B cell (primary cell): ENCODE measurements at regions not wholly inside any gene's neighbourhood (a gene's known extent, or its start where the extent isn't known, plus 50 kb on each side); places are given as distances from the start of the nearest gene placed in this dataset.

ENCODE experiments used
- ATAC-seq: fragments of 200-7000 bp; cut with Tn5 transposase; one replicate; pipeline ENCODE4 v1.10.0; 2021; ENCODE audit warnings: low read depth, mild to moderate bottlenecking, moderate number of reproducible peaks, moderate library complexity
- CTCF ChIA-PET: fragments of 350-600 bp; sonication (Branson Sonifier 250); formaldehyde crosslinking; loops from one replicate; lab custom pipeline; 2021; ENCODE audit warnings: antibody characterized with exemption, inconsistent platforms; lab: Charles Lee
- POLR2A ChIA-PET: fragments of 350-600 bp; sonication (Branson Sonifier 250); formaldehyde crosslinking; loops from one replicate; lab custom pipeline; 2021; ENCODE audit warnings: antibody characterized with exemption; lab: Charles Lee
- DNase-seq: peaks from one replicate; pipeline ENCODE4 v3.0.0; 2013
- H2AFZ ChIP-seq: 2 replicates; pipeline ENCODE4 v1.6.1; 2012; ENCODE audit warnings: mild to moderate bottlenecking, low read depth, low read length; ENCODE audit not compliant: insufficient read depth, poor library complexity, severe bottlenecking
- H3K27ac ChIP-seq, 2 donors: 1 replicate in 1 of 2; 2 replicates in 1 of 2; pipeline ENCODE4 v1.5.1; 2012 to 2013; ENCODE audit warnings: low read length in 2 of 2, mild to moderate bottlenecking in 2 of 2, moderate library complexity in 1 of 2
- H3K27me3 ChIP-seq, 4 experiments: fragments of 200-600 bp in 1 of 4; sonication (generic) in 1 of 4; replicated peaks in 1 of 4; 1 replicate in 2 of 4; 2 replicates in 2 of 4; pipeline versions ENCODE4 v1.6.1 to v1.7.0; 2013 to 2016; ENCODE audit warnings: low read length in 3 of 4, mild to moderate bottlenecking in 2 of 4, mixed read lengths in 1 of 4, moderate library complexity in 1 of 4; ENCODE audit not compliant: insufficient read depth in 4 of 4, control insufficient read depth in 3 of 4; ENCODE audit errors: control extremely low read depth in 1 of 4
- H3K36me3 ChIP-seq, 2 experiments: replicated peaks in 1 of 2; 1 replicate in 1 of 2; 2 replicates in 1 of 2; pipeline versions ENCODE4 v1.6.1 to v1.7.1; 2013; ENCODE audit warnings: low read length in 1 of 2; ENCODE audit not compliant: insufficient read depth in 2 of 2, control insufficient read depth in 1 of 2; ENCODE audit errors: control extremely low read depth in 1 of 2, extremely low read depth in 1 of 2
- H3K4me1 ChIP-seq, 2 donors: fragments of 200-600 bp in 1 of 2; sonication (generic) in 1 of 2; 1 replicate in 1 of 2; 2 replicates in 1 of 2; pipeline versions ENCODE4 v1.5.1 to v1.6.1; 2013 to 2017; ENCODE audit warnings: low read length in 2 of 2; ENCODE audit not compliant: control insufficient read depth in 2 of 2, insufficient read depth in 2 of 2
- H3K4me2 ChIP-seq: replicated peaks from 2 replicates; pipeline ENCODE3; 2012; ENCODE audit warnings: mild to moderate bottlenecking, low read depth, low read length; ENCODE audit not compliant: poor library complexity, severe bottlenecking
- H3K4me3 ChIP-seq, 5 experiments: fragments of 200-600 bp in 1 of 5; sonication (generic) in 1 of 5; 1 replicate in 3 of 5; 2 replicates in 2 of 5; pipeline versions ENCODE4 v1.5.1 to v1.7.0; 2011 to 2016; ENCODE audit warnings: low read length in 4 of 5, mild to moderate bottlenecking in 4 of 5, low read depth in 2 of 5, control low read depth in 1 of 5, moderate library complexity in 1 of 5; ENCODE audit not compliant: insufficient read depth in 1 of 5; ENCODE audit errors: control extremely low read depth in 1 of 5, extremely low read depth in 1 of 5
- H3K79me2 ChIP-seq: fragments of 200-600 bp; sonication (generic); one replicate; pipeline ENCODE4 v1.6.0; 2016; ENCODE audit warnings: low read length; ENCODE audit not compliant: control insufficient read depth, insufficient read depth
- H3K9ac ChIP-seq: fragments of 200-600 bp; sonication (generic); 2 replicates; pipeline ENCODE4 v1.6.1; 2017; ENCODE audit warnings: mild to moderate bottlenecking, low read length, moderate library complexity
- H3K9me3 ChIP-seq, 3 donors: one replicate each; pipeline versions ENCODE4 v1.6.1 to v1.7.1; 2013; ENCODE audit warnings: low read length in 2 of 3; ENCODE audit not compliant: control insufficient read depth in 2 of 3, insufficient read depth in 1 of 3; ENCODE audit errors: control extremely low read depth in 1 of 3
- H4K20me1 ChIP-seq: 2 replicates; pipeline ENCODE4 v1.6.0; 2012; ENCODE audit warnings: mild to moderate bottlenecking, low read length; ENCODE audit not compliant: insufficient read depth, control insufficient read depth, poor library complexity, severe bottlenecking
- H3K27ac Mint-ChIP-seq: one replicate; pipeline ENCODE4 v1.8.0; 2021; ENCODE audit warnings: mixed read lengths
- H3K27me3 Mint-ChIP-seq: one replicate; pipeline ENCODE4 v1.8.0; 2021; ENCODE audit warnings: mixed read lengths
- H3K4me1 Mint-ChIP-seq: one replicate; pipeline ENCODE4 v1.8.0; 2021; ENCODE audit warnings: mixed read lengths
- H3K4me3 Mint-ChIP-seq: one replicate; pipeline ENCODE4 v1.8.0; 2021; ENCODE audit warnings: mixed read lengths
- H3K9me3 Mint-ChIP-seq: one replicate; pipeline ENCODE4 v1.8.0; 2022; ENCODE audit warnings: mixed read lengths; ENCODE audit not compliant: insufficient read depth
- CTCF ChIP-seq: fragments of 200-600 bp; IDR thresholded peaks from one replicate; pipeline ENCODE4 v1.8.0; 2022; ENCODE audit warnings: antibody characterized with exemption, mild to moderate bottlenecking
- EZH2 ChIP-seq: IDR thresholded peaks from 2 replicates; pipeline ENCODE4 v1.6.1; 2012; ENCODE audit warnings: borderline replicate concordance, low read depth, mild to moderate bottlenecking, moderate library complexity, low read length; ENCODE audit not compliant: insufficient read depth, poor library complexity, severe bottlenecking
- WGBS: methylation state at CpG from one replicate; pipeline ENCODE4 v1.1.5; 2013; ENCODE audit warnings: missing lambda C conversion rate; ENCODE audit not compliant: insufficient coverage; 5-methylcytosine and 5-hydroxymethylcytosine counted together
- intact Hi-C: fragments of 100-400 bp; cut with micrococcal nuclease; formaldehyde crosslinking; loops from one replicate; pipeline ENCODE4 v1.10.0; 2022

- DNase-seq = no peak
- Histone ChIP-seq H3K36me3 (no peaks in the 10 kb centered on the region), H3K79me2 (no peaks in the 10 kb centered on the region), H3K4me1 (no peaks in the 10 kb centered on the region), H3K9me3 (no peaks in the 10 kb centered on the region), H3K9ac (no peak overlapping the region), H3K27ac (no peak overlapping the region), H2AFZ (no peak overlapping the region), H4K20me1 (no peaks in the 10 kb centered on the region), H3K27me3 (no peaks in the 10 kb centered on the region), H3K4me2 (no peak overlapping the region), H3K4me3 (no peak overlapping the region)
- ATAC-seq = no peak
- TF ChIP-seq CTCF (no peak), EZH2 (no peak)
- Mint-ChIP-seq H3K27ac (no peak overlapping the region), H3K27me3 (no peaks in the 10 kb centered on the region), H3K4me1 (no peaks in the 10 kb centered on the region), H3K4me3 (no peak overlapping the region), H3K9me3 (peaks cover 2% of the 10 kb centered on the region)
- no CpG with 5 or more reads among the region's 1 CpG for WGBS
- CTCF ChIA-PET = no interaction called here
- POLR2A ChIA-PET = no interaction called here
- intact Hi-C loops = no loop called here
Measured at GRCh38 chr4:57351731-57352130, 241.5 kb upstream of the IGFBP7 start.

- no peak overlapping the region for H3K4me3 Mint-ChIP-seq
- ATAC-seq (no peak), DNase-seq (no peak)
- intact Hi-C loops = no loop called here
- no peaks in the 10 kb centered on the region for H3K9me3 ChIP-seq
- H3K27me3 Mint-ChIP-seq = no peaks in the 10 kb centered on the region
- no peaks in the 10 kb centered on the region for H3K36me3 ChIP-seq
- no peak overlapping the region for H3K9ac ChIP-seq
- H3K27ac Mint-ChIP-seq = no peak overlapping the region
- H3K79me2 ChIP-seq = no peaks in the 10 kb centered on the region
- H3K4me3 ChIP-seq = no peak overlapping the region
- H3K4me1 Mint-ChIP-seq = no peaks in the 10 kb centered on the region
- no peak overlapping the region for H2AFZ ChIP-seq
- ChIA-PET CTCF (no interaction called here), POLR2A (no interaction called here)
- H3K9me3 Mint-ChIP-seq = peaks cover 2% of the 10 kb centered on the region
- H3K4me1 ChIP-seq = no peaks in the 10 kb centered on the region
- H4K20me1 ChIP-seq = no peaks in the 10 kb centered on the region
- no peaks in the 10 kb centered on the region for H3K27me3 ChIP-seq
- WGBS = no CpG with 5 or more reads among the region's 2 CpGs
- H3K27ac ChIP-seq = no peak overlapping the region
- TF ChIP-seq CTCF (no peak), EZH2 (no peak)
- no peak overlapping the region for H3K4me2 ChIP-seq
Measured at GRCh38 chr4:57344296-57344695, 234.1 kb upstream of the IGFBP7 start.
